Breast epithelium (tissue), 3 donors: ENCODE measurements at regions not wholly inside any gene's neighbourhood (a gene's known extent, or its start where the extent isn't known, plus 50 kb on each side); places are given as distances from the start of the nearest gene placed in this dataset.

Source experiments
- CTCF ChIP-seq, 3 donors: fragments of 450-650 bp; IDR thresholded peaks; one replicate each; pipeline ENCODE4 v1.5.1; 2016 to 2017; ENCODE audit warnings: antibody characterized with exemption in 3 of 3, mild to moderate bottlenecking in 3 of 3, moderate library complexity in 3 of 3
- POLR2A ChIP-seq: fragments of 450-650 bp; IDR thresholded peaks from one replicate; pipeline ENCODE4 v1.6.1; 2016; ENCODE audit warnings: antibody characterized with exemption, mild to moderate bottlenecking, moderate library complexity

- TF ChIP-seq CTCF (IDR thresholded peaks at IDR 0.05) (no peak), POLR2A (no peak)
Measured at GRCh38 chr18:25950321-25950720, 140.1 kb downstream of the SS18 start.
